NCI-H146 (cell line): ENCODE measurements at regions not wholly inside any gene's neighbourhood (a gene's known extent, or its start where the extent isn't known, plus 50 kb on each side); places are given as distances from the start of the nearest gene placed in this dataset.
"Not testable (repeated sequence)": the region's sequence is repeated elsewhere in the genome, so short reads cannot be mapped to it uniquely, and the experiment has no call there.

Experiments used
- DNase-seq: peaks from one replicate; lab custom pipeline; 2025; lab: John Stamatoyannopoulos, UW

DNA sequence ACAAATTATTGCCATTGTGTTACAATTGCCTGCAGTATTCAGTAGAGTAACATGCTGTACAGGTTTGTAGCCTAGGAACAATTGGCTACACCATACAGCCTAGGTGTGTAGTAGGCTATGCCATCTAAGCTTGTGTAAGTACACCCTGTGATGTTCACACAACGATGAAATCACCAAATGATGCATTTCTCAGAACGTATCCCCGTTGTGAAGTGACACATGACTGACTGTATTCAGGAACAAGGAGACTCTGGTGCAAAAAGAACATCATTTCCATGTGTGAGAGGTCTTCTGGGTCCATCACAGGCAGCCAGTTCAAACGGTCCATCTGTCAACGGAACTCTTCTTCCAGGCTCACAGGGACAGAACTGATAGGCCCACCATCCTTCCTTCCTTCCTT lies 263.7 kb downstream of the ANAPC1 start:
- DNase-seq, result no peak

DNA sequence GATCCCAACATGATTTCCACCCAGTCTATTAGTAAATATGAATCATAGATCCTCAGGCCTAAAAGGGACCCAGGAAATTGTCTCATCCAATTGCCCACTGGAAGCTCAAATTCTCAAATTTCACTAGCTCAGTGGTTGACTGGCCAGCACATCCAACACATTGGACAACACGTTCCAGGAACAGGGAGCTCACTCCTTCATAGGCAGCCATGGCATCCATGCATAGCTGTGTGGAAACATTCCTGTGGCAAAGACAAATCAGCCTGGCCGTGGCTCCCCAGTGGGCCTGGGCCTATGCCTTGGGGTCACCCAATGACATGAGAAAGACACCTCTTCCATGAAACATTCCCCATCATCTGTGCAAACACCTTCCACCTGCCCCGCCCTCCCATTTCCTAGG lies 261.1 kb downstream of the ANAPC1 start:
- no peak for DNase-seq

DNA sequence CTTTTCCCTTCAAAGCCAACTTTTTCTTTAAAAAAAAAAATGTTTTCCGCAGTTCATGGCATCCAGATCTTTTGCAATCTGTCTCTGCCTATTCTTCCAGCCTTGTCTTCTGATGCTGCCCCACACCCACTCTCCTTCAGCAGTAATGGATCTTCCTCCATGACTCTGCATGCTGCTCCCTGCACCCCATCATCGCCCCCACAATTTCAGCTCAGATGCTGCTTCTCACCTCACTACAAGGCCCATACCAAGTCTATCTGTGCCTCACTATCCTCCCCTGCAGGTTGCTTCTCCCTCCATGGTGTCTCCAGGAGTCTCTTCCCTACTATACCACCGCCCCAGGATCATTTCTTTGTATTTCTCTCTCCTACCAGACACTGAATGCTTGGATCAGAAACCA lies 260.6 kb downstream of the ANAPC1 start:
- no peak for DNase-seq

DNA sequence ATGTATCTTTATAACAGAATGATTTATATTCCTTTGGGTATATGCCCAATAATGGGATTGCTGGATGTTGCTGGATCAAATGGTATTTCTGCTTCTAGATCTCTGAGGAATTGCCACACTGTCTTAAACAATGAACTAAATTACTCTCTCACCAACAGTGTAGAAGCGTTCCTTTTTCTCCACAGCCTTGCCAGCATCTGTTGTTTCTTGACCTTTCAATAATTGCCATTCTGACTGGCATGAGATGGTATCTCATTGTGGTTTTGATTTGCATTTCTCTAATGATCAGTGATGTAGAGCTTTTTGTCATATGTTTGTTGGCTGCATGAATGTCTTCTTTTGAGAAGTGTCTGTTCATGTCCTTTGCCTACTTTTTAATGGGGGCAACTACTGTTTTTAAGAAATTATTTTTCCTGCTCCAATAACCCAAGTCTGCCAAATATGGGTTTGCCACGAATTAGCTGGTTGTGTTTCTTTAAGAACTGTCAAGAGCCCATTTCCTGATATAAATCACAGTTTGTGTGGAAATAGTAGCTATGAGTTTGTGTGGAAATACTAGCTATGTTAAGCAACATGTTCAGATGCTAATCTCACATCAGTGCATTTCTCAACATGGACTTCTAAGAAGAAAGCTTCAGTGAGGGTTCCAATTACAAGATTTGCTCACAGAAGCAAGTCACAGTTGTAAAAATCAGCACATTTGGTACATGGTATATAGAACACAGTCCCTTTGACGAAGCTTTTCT lies 259.4 kb downstream of the ANAPC1 start:
- no peak for DNase-seq

DNA sequence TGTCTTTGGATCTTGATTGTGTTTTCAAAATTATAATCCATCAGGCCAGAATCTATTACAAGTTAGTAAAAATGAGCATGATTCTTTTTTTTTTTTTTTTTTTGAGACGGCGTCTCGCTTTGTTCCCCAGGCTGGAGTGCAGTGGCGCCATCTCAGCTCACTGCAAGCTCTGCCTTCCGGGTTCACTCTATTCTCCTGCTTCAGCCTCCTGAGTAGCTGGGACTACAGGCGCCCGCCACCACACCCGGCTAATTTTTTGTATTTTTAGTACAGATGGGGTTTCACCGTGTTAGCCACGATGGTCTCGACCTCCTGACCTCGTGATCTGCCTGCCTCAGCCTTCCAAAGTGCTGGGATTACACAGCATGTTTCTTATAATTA lies 258.8 kb downstream of the ANAPC1 start:
- DNase-seq, result not testable (repeated sequence)

DNA sequence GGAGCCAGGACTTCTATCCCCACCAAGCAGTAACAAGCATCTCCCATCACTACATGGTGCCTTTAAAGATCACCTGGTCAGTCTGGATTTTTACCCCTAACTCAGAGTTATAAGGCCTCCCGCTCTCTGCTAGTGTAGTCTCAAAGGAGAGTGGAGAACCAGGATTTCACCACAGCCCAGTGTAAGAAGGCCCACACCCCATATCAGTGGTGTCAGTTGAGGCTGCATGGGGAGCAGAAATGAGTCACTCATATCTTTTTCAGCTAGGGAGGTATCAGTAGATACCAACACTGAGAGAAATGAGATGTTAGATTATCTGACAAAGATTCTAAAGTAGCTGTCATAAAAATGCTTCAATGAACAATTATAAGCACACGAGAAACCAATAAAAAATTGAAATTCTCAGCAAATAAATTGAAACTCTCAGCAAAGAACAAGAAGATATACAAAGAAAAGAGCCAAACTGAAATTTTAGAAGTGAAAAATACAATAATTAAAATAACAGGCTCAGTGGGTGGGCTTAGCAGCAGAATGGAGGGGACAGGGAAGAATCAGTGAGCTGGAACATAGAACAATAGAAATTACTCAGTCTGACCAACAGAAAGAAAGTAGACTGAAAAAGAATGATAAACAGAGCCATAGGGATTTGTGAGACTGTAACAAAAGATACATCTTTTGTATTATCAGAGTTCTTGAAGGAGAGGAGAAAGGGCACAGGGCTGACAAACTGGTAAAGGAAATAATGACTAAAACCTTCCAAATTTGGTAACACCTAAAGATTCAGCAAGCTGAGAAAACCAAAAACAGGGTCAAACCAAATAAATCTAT lies 257.7 kb downstream of the ANAPC1 start:
- no peak for DNase-seq

DNA sequence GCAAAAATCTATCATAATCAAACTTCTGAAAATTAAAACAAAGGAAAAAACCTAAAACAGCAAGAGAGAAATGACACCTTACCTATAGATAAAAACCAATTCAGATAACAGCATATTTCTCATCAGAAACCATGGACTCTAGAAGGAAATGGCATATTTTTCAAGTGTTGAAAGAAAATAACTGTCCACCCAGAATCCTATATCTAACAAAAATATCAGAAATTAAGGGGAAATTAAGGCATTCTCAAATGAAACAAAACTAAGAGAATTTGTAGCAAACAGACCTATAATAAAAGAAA lies 257.2 kb downstream of the ANAPC1 start:
- no peak for DNase-seq

DNA sequence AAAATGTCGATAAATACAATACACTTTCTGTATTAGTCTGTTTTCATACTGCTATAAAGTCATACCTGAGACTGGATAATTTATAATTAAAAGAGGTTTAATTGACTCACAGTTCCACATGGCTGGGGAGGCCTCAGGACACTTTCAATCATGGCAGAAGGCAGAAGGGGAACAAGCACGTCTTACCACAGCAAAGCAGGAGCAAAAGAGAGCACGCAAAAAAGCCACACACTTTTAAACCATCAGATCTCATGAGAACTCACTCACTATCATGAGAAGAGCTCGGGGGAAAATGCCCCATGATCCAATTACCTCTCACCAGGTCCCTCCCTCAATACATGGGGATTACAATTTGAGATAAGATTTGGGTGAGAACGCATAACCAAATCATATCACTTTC lies 256.7 kb downstream of the ANAPC1 start:
- no peak for DNase-seq

DNA sequence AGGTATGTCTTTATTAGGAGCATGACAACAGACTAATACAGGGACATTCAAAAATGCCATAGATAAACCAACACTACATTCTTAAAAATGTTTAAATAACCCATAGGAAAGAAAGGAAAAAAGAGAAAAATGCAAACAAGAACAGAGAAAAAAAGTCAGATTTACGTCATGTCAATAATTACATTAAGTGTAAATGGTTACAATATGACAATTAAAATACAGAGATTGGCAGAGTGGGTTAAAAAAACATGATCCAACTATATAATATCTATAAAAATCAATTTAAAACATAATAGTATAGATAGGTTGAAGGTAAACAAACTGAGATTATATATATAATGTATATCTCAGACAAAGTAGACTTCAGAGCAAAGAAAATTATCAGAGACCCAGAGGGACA lies 255.8 kb downstream of the ANAPC1 start:
- no peak for DNase-seq

DNA sequence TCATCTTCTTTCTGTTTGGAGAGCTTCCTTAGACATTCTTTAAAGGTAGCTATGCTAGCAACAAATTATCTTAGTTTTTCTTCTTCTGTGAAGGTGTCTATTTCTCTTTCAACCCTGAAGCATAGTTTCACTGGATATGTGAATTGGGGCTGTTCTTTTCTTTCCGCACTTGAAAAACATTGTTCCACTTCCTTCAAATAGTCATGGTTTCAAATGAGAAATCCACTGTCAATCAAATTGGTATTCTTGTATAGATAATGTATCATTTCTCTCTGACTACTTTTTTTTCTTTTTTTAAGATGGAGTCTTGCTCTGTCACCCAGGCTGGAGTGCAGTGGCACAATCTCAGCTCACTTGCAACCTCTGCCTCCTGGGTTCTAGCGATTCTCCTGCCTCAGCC lies 254.0 kb downstream of the ANAPC1 start:
- no peak for DNase-seq

DNA sequence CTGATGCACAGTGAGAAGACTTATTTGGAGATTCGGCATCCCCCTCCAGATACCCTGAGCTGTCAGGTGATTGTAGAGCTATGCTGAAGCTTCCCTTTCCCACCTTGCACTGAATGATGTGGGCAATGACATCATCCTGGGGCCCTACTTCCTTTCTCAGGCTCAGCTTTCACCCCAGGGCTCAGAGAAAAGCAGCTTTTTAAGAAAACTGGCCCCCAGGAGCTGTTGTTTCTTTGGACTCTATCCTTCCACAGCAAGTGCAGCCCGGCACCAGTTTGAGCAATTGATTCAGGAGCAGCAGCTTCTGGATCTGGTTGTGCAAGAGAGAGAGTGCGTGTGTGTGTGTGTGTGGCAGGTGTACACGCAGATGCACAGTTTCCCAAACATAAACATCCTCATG lies 251.3 kb downstream of the ANAPC1 start:
- no peak for DNase-seq

DNA sequence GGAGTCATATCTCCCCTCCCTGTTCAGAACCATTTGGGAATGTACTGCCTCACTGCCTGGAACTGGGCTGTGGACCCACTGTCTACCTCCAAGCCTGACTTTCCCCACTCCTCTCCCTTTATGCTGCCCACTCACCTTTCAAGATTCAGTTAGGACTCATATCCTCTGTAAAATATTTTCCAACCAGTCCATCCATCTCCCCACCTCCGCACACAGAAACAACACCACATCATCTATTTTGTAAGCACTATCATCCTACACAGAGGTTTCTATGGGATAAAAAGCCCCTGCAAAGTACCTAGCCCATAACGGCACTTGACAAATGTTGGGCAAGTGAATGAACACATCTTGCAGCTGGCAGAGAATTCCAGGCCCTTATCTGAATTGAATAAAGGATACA lies 250.8 kb downstream of the ANAPC1 start:
- DNase-seq, result no peak

DNA sequence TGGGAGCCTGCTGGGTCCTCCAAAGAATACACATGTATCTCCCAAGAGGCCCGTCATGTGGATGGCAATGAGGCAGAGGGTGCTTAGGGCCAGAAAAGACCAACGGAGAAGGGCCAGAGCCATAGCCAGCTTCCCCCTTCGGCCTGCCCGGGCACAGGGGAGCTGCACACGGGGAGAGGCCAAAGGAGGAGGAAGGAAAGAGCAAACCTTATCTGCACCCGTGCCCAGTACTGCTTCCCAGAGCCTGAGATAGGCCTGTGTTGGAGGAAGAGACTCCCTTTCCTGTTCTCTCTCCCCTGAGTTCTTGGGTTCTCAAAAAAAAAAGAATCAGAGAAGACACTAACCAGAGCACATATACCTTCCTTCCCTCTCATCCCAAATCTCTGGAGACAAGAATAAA lies 250.3 kb downstream of the ANAPC1 start:
- no peak for DNase-seq

DNA sequence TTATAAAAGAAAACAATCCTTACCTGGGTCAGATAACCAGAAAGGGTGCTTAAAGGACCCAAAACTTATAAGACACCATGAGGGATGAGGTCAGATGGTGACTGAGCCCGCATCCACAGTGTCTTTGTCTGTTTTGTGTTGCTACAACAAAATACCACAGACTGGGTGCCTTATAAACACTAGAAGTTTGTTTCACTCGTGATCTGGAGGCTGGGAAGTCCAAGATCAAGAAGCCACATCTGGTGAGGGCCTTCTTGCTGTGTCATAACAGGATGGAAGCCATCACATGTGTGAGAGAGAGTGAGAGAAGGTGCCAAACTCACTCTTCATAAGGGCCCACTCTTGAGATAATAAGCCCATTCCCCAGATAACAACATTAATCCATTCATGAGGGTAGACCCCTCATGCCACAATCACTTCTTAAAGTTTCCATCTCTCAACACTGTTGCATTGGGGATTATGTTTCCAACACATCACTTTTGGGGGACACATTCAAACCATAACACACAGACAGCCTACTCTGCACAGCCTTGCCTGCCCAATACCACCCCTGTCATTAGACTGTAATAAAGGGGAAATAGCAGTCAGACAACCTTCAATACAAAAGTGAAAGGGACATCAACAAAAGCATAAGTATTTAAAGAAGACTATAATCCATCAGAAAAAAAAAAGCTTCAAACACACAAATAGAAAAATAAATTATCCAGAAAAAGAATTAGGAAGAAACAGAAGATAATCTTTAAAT lies 249.8 kb downstream of the ANAPC1 start:
- DNase-seq, result no peak

DNA sequence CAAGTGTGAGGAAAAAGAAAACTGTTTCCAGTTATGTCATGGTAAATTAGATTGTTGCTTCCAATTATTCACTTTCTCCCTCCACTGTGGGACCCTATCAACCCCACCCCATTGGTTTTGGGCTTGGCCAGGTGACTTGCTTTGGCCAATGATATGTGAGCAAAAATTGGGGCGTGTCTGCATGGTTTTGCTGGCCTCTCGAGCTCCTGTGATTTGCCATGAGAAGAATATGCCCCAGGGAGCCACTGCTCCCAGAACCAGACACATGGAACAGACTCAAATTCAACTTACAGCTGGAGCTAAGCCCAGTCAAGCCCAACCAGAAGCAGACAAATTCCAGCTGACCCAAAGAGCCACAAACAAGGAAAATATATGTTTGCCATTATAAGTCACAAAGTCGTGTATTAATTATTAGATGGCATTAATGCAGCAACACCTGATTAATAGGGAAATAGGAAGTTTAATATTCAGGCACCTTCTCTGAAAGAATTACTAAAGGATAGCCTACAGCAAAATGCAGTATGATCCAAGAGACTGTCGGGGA lies 248.9 kb downstream of the ANAPC1 start:
- no peak for DNase-seq

DNA sequence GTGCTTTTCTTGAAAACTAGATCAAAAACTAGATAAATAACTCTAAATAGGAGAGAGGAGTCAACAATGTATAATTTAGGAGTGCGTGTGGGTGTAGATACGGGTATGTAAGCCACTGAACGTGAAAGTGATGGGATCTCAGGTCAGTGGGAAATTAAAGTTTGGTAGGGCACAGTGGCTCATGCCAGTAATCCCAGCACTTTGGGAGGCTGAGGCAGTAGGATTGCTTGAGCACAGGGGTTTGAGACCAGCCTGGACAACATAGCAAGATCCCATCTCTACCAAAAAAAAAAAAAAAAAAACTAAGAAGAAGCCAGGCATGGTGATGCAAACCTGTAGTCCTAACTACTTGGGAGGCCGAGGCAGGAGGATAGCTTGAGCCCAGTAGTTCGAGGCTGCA lies 247.1 kb downstream of the ANAPC1 start:
- DNase-seq, result no peak

DNA sequence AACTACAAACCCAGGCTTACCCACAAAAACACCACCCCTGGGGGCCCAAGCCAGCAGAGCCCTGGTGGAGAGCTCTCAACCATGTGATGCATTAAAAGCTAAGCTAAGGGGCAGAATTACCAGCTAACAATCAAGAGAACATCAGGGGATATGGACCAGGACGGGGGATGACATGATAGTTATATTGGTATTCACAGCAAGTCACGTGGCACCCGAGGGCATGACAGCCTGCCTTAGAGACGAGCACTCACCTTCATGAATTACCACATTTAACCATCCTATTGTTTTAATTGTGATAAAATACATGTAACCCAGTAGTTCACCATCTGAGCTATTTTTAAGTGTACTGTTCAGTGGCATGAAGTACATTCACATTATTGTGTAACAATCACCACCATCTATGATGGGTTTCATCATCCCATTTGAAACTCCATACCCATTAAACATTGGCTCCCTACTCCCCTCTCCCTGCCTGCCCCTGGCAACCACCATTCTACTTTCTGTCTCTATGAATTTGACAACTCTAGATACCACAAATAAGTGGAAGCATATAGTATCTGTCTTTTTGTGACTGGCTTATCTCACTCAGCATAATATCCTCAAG lies 245.6 kb downstream of the ANAPC1 start:
- DNase-seq, result no peak

DNA sequence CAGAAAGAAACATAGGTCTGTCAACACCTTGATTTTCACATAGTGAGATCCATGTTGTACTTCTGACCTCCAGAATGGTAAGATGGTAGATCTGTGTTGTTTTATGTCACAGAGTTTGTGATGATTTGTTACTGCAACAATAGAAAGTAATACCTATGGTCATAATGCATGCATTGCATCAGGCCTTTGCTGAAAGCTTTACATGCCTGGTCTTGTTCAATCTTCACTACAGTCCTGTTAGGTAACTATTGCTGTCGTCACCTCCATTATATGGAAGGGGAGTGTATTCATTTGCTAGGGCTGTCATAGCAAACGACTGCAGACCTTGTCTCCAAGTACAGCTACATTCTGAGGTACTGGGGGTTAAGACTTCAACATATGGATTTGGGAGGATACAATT lies 243.5 kb downstream of the ANAPC1 start:
- no peak for DNase-seq

DNA sequence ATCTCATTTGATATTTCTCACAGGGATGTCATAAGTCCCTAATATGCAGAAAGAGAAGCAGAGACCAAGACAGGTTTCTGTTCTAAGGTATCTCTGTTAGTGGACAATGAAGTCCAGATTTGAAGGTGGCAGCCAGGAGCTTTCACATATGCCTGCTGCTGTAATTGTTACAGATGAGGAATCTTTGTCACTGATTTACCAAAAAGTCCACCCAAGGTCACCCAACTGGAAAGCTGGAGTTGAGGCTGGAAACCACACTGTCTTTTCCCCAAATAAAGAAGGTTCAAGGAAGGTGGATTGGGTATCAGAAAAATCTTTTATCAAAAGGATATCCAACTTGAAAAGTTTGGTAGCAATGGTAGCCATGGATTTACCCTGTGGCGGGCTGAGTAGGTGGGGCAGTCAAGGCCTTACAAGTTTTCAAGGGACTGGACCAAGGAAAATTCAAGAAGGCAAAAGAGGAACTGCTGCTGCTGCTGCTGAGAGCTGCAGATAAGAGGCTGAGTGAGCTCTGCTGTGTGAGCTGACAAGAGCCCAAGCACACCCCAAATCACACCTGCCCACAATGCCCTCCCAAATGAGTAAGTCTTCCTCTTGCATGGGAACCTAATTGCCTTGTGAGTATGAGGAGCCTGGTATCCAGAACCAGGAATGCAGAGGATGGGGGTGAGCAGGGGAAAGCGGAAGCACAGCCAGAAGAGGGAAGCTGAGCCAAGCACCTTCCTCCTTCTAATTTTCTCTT lies 241.2 kb downstream of the ANAPC1 start:
- DNase-seq, result no peak

DNA sequence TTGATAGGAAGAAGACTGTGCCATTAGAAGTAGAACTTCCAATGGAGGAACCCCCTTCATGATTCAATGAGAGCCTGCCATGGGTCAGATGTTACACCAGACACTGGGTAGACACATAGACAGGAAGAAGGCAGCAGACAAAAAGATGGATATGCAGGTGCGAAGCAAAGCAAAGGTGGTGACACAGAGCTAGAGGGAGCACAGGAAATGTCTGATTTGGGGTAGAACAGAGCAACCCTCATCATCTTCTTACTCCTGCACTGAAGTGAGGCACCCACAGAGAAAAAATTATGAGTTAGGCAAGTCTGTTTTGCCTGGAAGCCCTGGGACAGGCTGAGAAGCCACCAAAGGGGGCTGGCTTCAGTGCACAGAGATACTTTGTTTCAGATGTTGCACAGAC lies 240.2 kb downstream of the ANAPC1 start:
- no peak for DNase-seq

DNA sequence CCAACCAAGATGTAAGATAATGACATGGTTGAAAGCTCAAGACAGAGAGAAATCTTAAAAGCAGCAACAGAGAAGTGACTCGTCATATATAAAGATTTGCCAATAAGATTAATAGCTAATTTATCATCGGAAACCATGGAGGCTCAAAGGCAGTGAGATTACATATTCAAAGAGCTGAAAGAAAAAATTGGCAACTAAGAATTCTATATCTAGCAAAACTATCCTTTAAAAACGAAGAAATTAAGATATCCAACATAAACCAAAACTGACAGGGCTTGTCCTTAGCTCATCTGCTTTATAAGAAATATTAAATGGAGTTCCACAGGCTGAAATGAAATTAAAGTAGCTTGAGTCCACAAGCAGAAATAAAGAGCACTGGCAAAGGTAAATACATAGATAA lies 236.6 kb downstream of the ANAPC1 start:
- no peak for DNase-seq

DNA sequence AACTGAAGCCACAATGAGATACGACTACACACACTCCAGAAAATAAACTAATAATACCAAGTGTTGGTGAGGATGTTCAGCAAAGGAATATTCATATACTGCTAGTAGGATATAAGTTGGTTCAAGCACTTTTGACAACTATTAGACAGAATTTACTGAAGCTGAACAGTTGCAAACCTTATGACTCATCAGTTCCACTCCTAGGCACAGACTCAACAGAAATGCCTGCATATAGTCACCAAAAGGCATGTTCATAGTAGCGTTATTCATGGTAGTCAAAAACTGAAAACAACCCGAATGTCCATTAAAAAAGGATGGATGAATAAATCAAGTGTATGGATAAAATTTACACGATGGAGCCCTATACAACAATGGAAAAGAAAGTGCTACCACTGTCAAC lies 232.0 kb downstream of the ANAPC1 start:
- DNase-seq, result no peak
